ENCODE measurements at regions not wholly inside any gene's neighbourhood (a gene's known extent, or its start where the extent isn't known, plus 50 kb on each side); places are given as distances from the start of the nearest gene placed in this dataset.
"Not testable (repeated sequence)": the region's sequence is repeated elsewhere in the genome, so short reads cannot be mapped to it uniquely, and the experiment has no call there.

GRCh38 chr2:139631966-139632365 lies 851.8 kb upstream of the NXPH2 start:
- DNase-seq (ENCODE audit: low read depth), result no peak
- H3K4me3 ChIP-seq (ENCODE audit: low read depth, low read length), result no peak overlapping the region

- DNase-seq (ENCODE audit: low read depth), result no peak
- no peak overlapping the region for H3K4me3 ChIP-seq (ENCODE audit: low read depth, low read length)
Measured at GRCh38 chr2:139628931-139629330, 848.7 kb upstream of the NXPH2 start.

- H3K4me3 ChIP-seq (ENCODE audit: low read depth, low read length), result no peak overlapping the region
- no peak for DNase-seq (ENCODE audit: low read depth)
Measured at GRCh38 chr2:139626128-139626527, 845.9 kb upstream of the NXPH2 start.

GRCh38 chr2:139622691-139623090 lies 842.5 kb upstream of the NXPH2 start:
- DNase-seq (ENCODE audit: low read depth), result no peak
- H3K4me3 ChIP-seq (ENCODE audit: low read depth, low read length), result no peak overlapping the region

- no peak for DNase-seq (ENCODE audit: low read depth)
- H3K4me3 ChIP-seq (ENCODE audit: low read depth, low read length), result no peak overlapping the region
Measured at GRCh38 chr2:139617747-139618146, 837.6 kb upstream of the NXPH2 start.

- DNase-seq (ENCODE audit: low read depth), result no peak
- no peak overlapping the region for H3K4me3 ChIP-seq (ENCODE audit: low read depth, low read length)
Measured at GRCh38 chr2:139613264-139613663, 833.1 kb upstream of the NXPH2 start.

GRCh38 chr2:139610512-139610911 lies 830.3 kb upstream of the NXPH2 start:
- no peak for DNase-seq (ENCODE audit: low read depth)

GRCh38 chr2:139609109-139609508 lies 828.9 kb upstream of the NXPH2 start:
- H3K4me3 ChIP-seq (ENCODE audit: low read depth, low read length), result no peak overlapping the region
- no peak for DNase-seq (ENCODE audit: low read depth)

More at GRCh38 chr2:139610512-139610911, 830.3 kb upstream of the NXPH2 start:
- no peak overlapping the region for H3K4me3 ChIP-seq (ENCODE audit: low read depth, low read length)

- DNase-seq (ENCODE audit: low read depth), result no peak
- no peak overlapping the region for H3K4me3 ChIP-seq (ENCODE audit: low read depth, low read length)
Measured at GRCh38 chr2:139605668-139606067, 825.5 kb upstream of the NXPH2 start.

GRCh38 chr2:139600166-139600565 lies 820.0 kb upstream of the NXPH2 start:
- DNase-seq (ENCODE audit: low read depth), result no peak
- no peak overlapping the region for H3K4me3 ChIP-seq (ENCODE audit: low read depth, low read length)

- no peak for DNase-seq (ENCODE audit: low read depth)
- H3K4me3 ChIP-seq (ENCODE audit: low read depth, low read length), result no peak overlapping the region
Measured at GRCh38 chr2:139585101-139585500, 804.9 kb upstream of the NXPH2 start.

- no peak overlapping the region for H3K4me3 ChIP-seq (ENCODE audit: low read depth, low read length)
- no peak for DNase-seq (ENCODE audit: low read depth)
Measured at GRCh38 chr2:139574371-139574770, 794.2 kb upstream of the NXPH2 start.

GRCh38 chr2:139556789-139557188 lies 776.6 kb upstream of the NXPH2 start:
- no peak overlapping the region for H3K4me3 ChIP-seq (ENCODE audit: low read depth, low read length)
- DNase-seq (ENCODE audit: low read depth), result no peak

GRCh38 chr2:139550873-139551272 lies 770.7 kb upstream of the NXPH2 start:
- no peak overlapping the region for H3K4me3 ChIP-seq (ENCODE audit: low read depth, low read length)
- DNase-seq (ENCODE audit: low read depth), result no peak

GRCh38 chr2:139550341-139550740 lies 770.2 kb upstream of the NXPH2 start:
- no peak for DNase-seq (ENCODE audit: low read depth)
- H3K4me3 ChIP-seq (ENCODE audit: low read depth, low read length), result no peak overlapping the region

- H3K4me3 ChIP-seq (ENCODE audit: low read depth, low read length), result no peak overlapping the region
- no peak for DNase-seq (ENCODE audit: low read depth)
Measured at GRCh38 chr2:139544186-139544851, 764.1 kb upstream of the NXPH2 start.

- not testable (repeated sequence) for H3K4me3 ChIP-seq (ENCODE audit: low read depth, low read length); DNase-seq (ENCODE audit: low read depth)
Measured at GRCh38 chr2:139538332-139539020, 758.3 kb upstream of the NXPH2 start.

GRCh38 chr2:139529080-139529479 lies 748.9 kb upstream of the NXPH2 start:
- no peak overlapping the region for H3K4me3 ChIP-seq (ENCODE audit: low read depth, low read length)
- DNase-seq (ENCODE audit: low read depth), result no peak

GRCh38 chr2:139526781-139527180 lies 746.6 kb upstream of the NXPH2 start:
- DNase-seq (ENCODE audit: low read depth), result no peak
- no peak overlapping the region for H3K4me3 ChIP-seq (ENCODE audit: low read depth, low read length)

GRCh38 chr2:139518321-139518720 lies 738.1 kb upstream of the NXPH2 start:
- no peak overlapping the region for H3K4me3 ChIP-seq (ENCODE audit: low read depth, low read length)
- DNase-seq (ENCODE audit: low read depth), result no peak

- no peak for DNase-seq (ENCODE audit: low read depth)
- H3K4me3 ChIP-seq (ENCODE audit: low read depth, low read length), result no peak overlapping the region
Measured at GRCh38 chr2:139514951-139515350, 734.8 kb upstream of the NXPH2 start.
